HepG2 (cell line): ENCODE measurements at regions not wholly inside any gene's neighbourhood (a gene's known extent, or its start where the extent isn't known, plus 50 kb on each side); places are given as distances from the start of the nearest gene placed in this dataset.

Source experiments
- ATAC-seq: fragments of 200-7000 bp; cut with Tn5 transposase; 3 replicates; pipeline ENCODE4 v1.9.1; 2020; ENCODE audit warnings: mild to moderate bottlenecking, moderate library complexity
- BruUV-seq: library from RNA; stranded (reverse); fragments of 400-500 nt; replicated peaks from 2 replicates; lab custom pipeline; 2021; lab: Mats Ljungman, UMichigan
- CTCF ChIA-PET: fragments of 300-600 bp; formaldehyde crosslinking; extraction: SDS; loops from one replicate; lab custom pipeline; 2021; ENCODE audit warnings: low total read pairs, inconsistent platforms, low intra/inter-chr PET ratio; lab: Yijun Ruan, JAX
- POLR2A ChIA-PET: fragments of 350-600 bp; sonication (Branson Sonifier 250); formaldehyde crosslinking; loops from one replicate; lab custom pipeline; 2020; ENCODE audit warnings: antibody characterized with exemption, inconsistent platforms; lab: Yijun Ruan, JAX
- DNase-seq: peaks from one replicate; pipeline ENCODE4 v3.0.0-alpha.2; 2015; ENCODE audit warnings: low spot score
- FAIRE-seq: peaks from 3 replicates; lab custom pipeline; 2011; peaks lifted over from hg19 to GRCh38; lab: Jason Lieb, UNC
- H2AFZ ChIP-seq: one replicate; pipeline ENCODE4 v1.6.1; 2011; ENCODE audit warnings: low read length, inconsistent platforms
- H3K27ac ChIP-seq: fragments of 300-600 bp; 3 replicates; pipeline ENCODE4 v1.8.0; 2011; ENCODE audit warnings: mixed run types, mild to moderate bottlenecking, mixed read lengths, low read length, inconsistent platforms; ENCODE audit not compliant: insufficient read depth; ENCODE audit errors: extremely low read length
- H3K27me3 ChIP-seq, 2 experiments: fragments of 200-600 bp in 1 of 2; 2 replicates in 1 of 2; 3 replicates in 1 of 2; pipeline versions ENCODE4 v1.6.0 to v1.8.0; 2011; ENCODE audit warnings: low read length in 2 of 2, mild to moderate bottlenecking in 2 of 2, moderate library complexity in 2 of 2, inconsistent platforms in 1 of 2; ENCODE audit not compliant: insufficient read depth in 2 of 2, control insufficient read depth in 1 of 2
- H3K36me3 ChIP-seq, 2 experiments: fragments of 200-600 bp in 1 of 2; replicated peaks in 1 of 2; 2 replicates in 1 of 2; 3 replicates in 1 of 2; pipeline versions ENCODE4 v1.5.1 to v1.8.0; 2011; ENCODE audit warnings: low read length in 2 of 2, inconsistent platforms in 1 of 2; ENCODE audit not compliant: insufficient read depth in 2 of 2, control insufficient read depth in 1 of 2
- H3K4me1 ChIP-seq: 2 replicates; pipeline ENCODE4 v1.5.1; 2012; ENCODE audit warnings: low read length, inconsistent platforms; ENCODE audit not compliant: insufficient read depth
- H3K4me2 ChIP-seq: 2 replicates; pipeline ENCODE4 v1.6.0; 2011; ENCODE audit warnings: low read depth, low read length, inconsistent platforms
- H3K4me3 ChIP-seq, 3 experiments: fragments of 200-600 bp in 1 of 3; sonication (generic), shearing (Covaris generic) in 1 of 3; replicated peaks in 1 of 3; 2 replicates each; pipeline ENCODE4 v1.5.1; 2011 to 2016; ENCODE audit warnings: low read length in 3 of 3, inconsistent platforms in 2 of 3, low read depth in 2 of 3, mild to moderate bottlenecking in 2 of 3, control low read depth in 1 of 3, mixed read lengths in 1 of 3; ENCODE audit not compliant: insufficient read depth in 1 of 3
- H3K79me2 ChIP-seq: one replicate; pipeline ENCODE4 v1.6.1; 2011; ENCODE audit warnings: low read length, inconsistent platforms; ENCODE audit not compliant: insufficient read depth
- H3K9ac ChIP-seq: 2 replicates; pipeline ENCODE4 v1.6.0; 2011; ENCODE audit warnings: mild to moderate bottlenecking, low read depth, low read length, inconsistent platforms; ENCODE audit not compliant: insufficient read depth
- H3K9me3 ChIP-seq: 2 replicates; pipeline ENCODE4 v1.5.1; 2012; ENCODE audit warnings: mild to moderate bottlenecking, low read length
- H4K20me1 ChIP-seq: 2 replicates; pipeline ENCODE4 v1.6.0; 2011; ENCODE audit warnings: inconsistent platforms, mild to moderate bottlenecking, low read length, moderate library complexity; ENCODE audit not compliant: insufficient read depth
- GPN1 ChIP-seq: sonication (generic); formaldehyde crosslinking; IDR thresholded peaks from 2 replicates; pipeline ENCODE4 v1.5.1; 2020; ENCODE audit warnings: missing genetic modification reagents, borderline replicate concordance
- IRF1 ChIP-seq: sonication (generic); formaldehyde crosslinking; IDR thresholded peaks from 2 replicates; pipeline ENCODE4 v1.4.0; 2020; ENCODE audit warnings: low read depth, mild to moderate bottlenecking, missing genetic modification reagents
- NONO ChIP-seq, 2 experiments: fragments of 450-650 bp in 1 of 2; sonication (generic) in 1 of 2; formaldehyde crosslinking in 1 of 2; IDR thresholded peaks in 1 of 2; conservative IDR thresholded peaks in 1 of 2; 2 replicates each; pipeline versions ENCODE4 v1.6.1 to v1.8.0; 2017 to 2022; ENCODE audit warnings: mild to moderate bottlenecking in 1 of 2, missing genetic modification reagents in 1 of 2, moderate library complexity in 1 of 2
- RXRA ChIP-seq: sonication (generic); formaldehyde crosslinking; IDR thresholded peaks from 2 replicates; pipeline ENCODE4 v1.5.1; 2020; ENCODE audit warnings: missing genetic modification reagents
- ZFP36L1 ChIP-seq: sonication (generic); formaldehyde crosslinking; IDR thresholded peaks from 2 replicates; pipeline ENCODE4 v1.8.0; 2022; ENCODE audit warnings: mild to moderate bottlenecking, missing genetic modification reagents, moderate library complexity
- ZNF207 ChIP-seq: fragments of 450-650 bp; IDR thresholded peaks from 2 replicates; pipeline ENCODE4 v1.6.1; 2016; ENCODE audit warnings: antibody characterized with exemption, borderline replicate concordance
- ZNF687 ChIP-seq: sonication (generic); formaldehyde crosslinking; IDR thresholded peaks from 2 replicates; pipeline ENCODE4 v1.5.1; 2020; ENCODE audit warnings: mild to moderate bottlenecking, missing genetic modification reagents, moderate library complexity
- WGBS: methylation state at CpG from one replicate; pipeline ENCODE4 v1.1.6; 2017; ENCODE audit warnings: low lambda C conversion rate; 5-methylcytosine and 5-hydroxymethylcytosine counted together
- in situ Hi-C: cut with HindIII; loops from 2 replicates; pipeline ENCODE4 v1.10.0; 2017; ENCODE audit warnings: low pct_unique_long_range_greater_than_20kb; ENCODE audit not compliant: extremely low pct_ligation_motif_present
- intact Hi-C: fragments of 100-400 bp; cut with micrococcal nuclease; formaldehyde crosslinking; loops from one replicate; pipeline ENCODE4 v1.10.0; 2022; ENCODE audit not compliant: unreplicated experiment

GRCh38 chr17:70336411-70336810 is 167.1 kb downstream of the KCNJ2 start:
- Histone ChIP-seq H3K4me3 (no peak overlapping the region), H4K20me1 (no peaks in the 10 kb centered on the region), H3K27ac (no peak overlapping the region), H3K79me2 (no peaks in the 10 kb centered on the region), H3K4me2 (no peak overlapping the region), H3K36me3 (no peaks in the 10 kb centered on the region), H3K9me3 (peaks cover 98% of the 10 kb centered on the region), H2AFZ (no peak overlapping the region), H3K9ac (no peak overlapping the region), H3K27me3 (no peaks in the 10 kb centered on the region), H3K4me1 (no peaks in the 10 kb centered on the region)
- TF ChIP-seq NONO (IDR thresholded peaks at IDR 0.05): no peak
- TF ChIP-seq NONO (CRISPR knock-in tag; conservative IDR thresholded peaks at IDR 0.05): no peak
- no peak for TF ChIP-seq GPN1 (CRISPR knock-in tag)
- TF ChIP-seq ZFP36L1 (CRISPR knock-in tag): no peak
- TF ChIP-seq IRF1 (CRISPR knock-in tag): no peak
- no peak for TF ChIP-seq ZNF687 (CRISPR knock-in tag)
- TF ChIP-seq RXRA (CRISPR knock-in tag): no peak
- no peak for TF ChIP-seq ZNF207
- ATAC-seq (no peak), DNase-seq (no peak), FAIRE-seq (no peak)
- CTCF ChIA-PET: no interaction called here
- POLR2A ChIA-PET: no interaction called here
- no TSS peak for BruUV-seq
- WGBS: 0% methylated on average over 2 of the region's 2 CpGs
- in situ Hi-C loops: no loop called here
- intact Hi-C loops: no loop called here
